ENCODE measurements at regions not wholly inside any gene's neighbourhood (a gene's known extent, or its start where the extent isn't known, plus 50 kb on each side); places are given as distances from the start of the nearest gene placed in this dataset.

DNA sequence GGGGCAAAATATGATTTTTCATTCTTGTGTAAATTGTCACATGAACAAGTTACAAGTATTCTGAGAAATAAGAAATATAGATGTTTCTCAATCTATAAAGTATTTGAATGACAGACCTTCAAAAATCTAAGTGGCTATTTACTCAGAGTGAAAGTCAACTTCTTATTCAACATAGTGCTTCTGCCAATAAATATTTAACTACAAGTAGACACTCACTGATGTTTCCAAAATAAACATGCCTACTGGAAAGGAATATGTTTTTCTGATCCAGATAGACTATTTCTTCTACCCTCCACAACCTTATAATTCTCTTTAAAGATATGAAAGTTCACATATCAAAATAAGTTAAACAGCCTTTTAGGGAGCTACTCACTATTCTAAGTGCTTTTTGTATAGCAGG lies 296.3 kb downstream of the DSC3 start:
- H3K4me3 ChIP-seq (ENCODE audit: low read depth, low read length) = no peak overlapping the region
- DNase-seq (ENCODE audit: low read depth) = no peak
- no peak for TF ChIP-seq CTCF (IDR thresholded peaks at IDR 0.05; ENCODE audit: insufficient read depth, low read length)

- no peak for DNase-seq (ENCODE audit: low read depth)
- TF ChIP-seq CTCF (IDR thresholded peaks at IDR 0.05; ENCODE audit: insufficient read depth, low read length) = no peak
- no peak overlapping the region for H3K4me3 ChIP-seq (ENCODE audit: low read depth, low read length)
Measured at GRCh38 chr18:30743033-30743432, 299.5 kb downstream of the DSC3 start.

- H3K4me3 ChIP-seq (ENCODE audit: low read depth, low read length) = no peak overlapping the region
- no peak for TF ChIP-seq CTCF (IDR thresholded peaks at IDR 0.05; ENCODE audit: insufficient read depth, low read length)
- no peak for DNase-seq (ENCODE audit: low read depth)
Measured at GRCh38 chr18:30730915-30731314, 311.6 kb downstream of the DSC3 start.

- no peak for DNase-seq (ENCODE audit: low read depth)
- no peak overlapping the region for H3K4me3 ChIP-seq (ENCODE audit: low read depth, low read length)
- no peak for TF ChIP-seq CTCF (IDR thresholded peaks at IDR 0.05; ENCODE audit: insufficient read depth, low read length)
Measured at GRCh38 chr18:30727849-30728248, 314.7 kb downstream of the DSC3 start.

- no peak overlapping the region for H3K4me3 ChIP-seq (ENCODE audit: low read depth, low read length)
Measured at GRCh38 chr18:30713299-30713698, 329.2 kb downstream of the DSC3 start.

GRCh38 chr18:30712383-30712782 lies 330.2 kb downstream of the DSC3 start:
- DNase-seq (ENCODE audit: low read depth) = no peak
- no peak for TF ChIP-seq CTCF (IDR thresholded peaks at IDR 0.05; ENCODE audit: insufficient read depth, low read length)
- H3K4me3 ChIP-seq (ENCODE audit: low read depth, low read length) = no peak overlapping the region

More at GRCh38 chr18:30713299-30713698, 329.2 kb downstream of the DSC3 start:
- DNase-seq (ENCODE audit: low read depth) = no peak
- no peak for TF ChIP-seq CTCF (IDR thresholded peaks at IDR 0.05; ENCODE audit: insufficient read depth, low read length)

GRCh38 chr18:30709595-30709994 lies 332.9 kb downstream of the DSC3 start:
- no peak for TF ChIP-seq CTCF (IDR thresholded peaks at IDR 0.05; ENCODE audit: insufficient read depth, low read length)
- DNase-seq (ENCODE audit: low read depth) = no peak
- no peak overlapping the region for H3K4me3 ChIP-seq (ENCODE audit: low read depth, low read length)
